ENCODE measurements at regions not wholly inside any gene's neighbourhood (a gene's known extent, or its start where the extent isn't known, plus 50 kb on each side); places are given as distances from the start of the nearest gene placed in this dataset.

- Histone ChIP-seq H3K14ac (replicated peaks; ENCODE audit: low read depth, low read length) (no peak overlapping the region), H4K91ac (ENCODE audit: insufficient read depth, low read depth, low read length) (no peak overlapping the region), H2BK120ac (ENCODE audit: low read depth, low read length) (no peak overlapping the region), H3K27me3 (ENCODE audit: control insufficient read depth, insufficient read depth, low read length) (no peaks in the 10 kb centered on the region), H3K9me3 (ENCODE audit: control insufficient read depth, insufficient read depth, low read length) (no peaks in the 10 kb centered on the region), H3K56ac (ENCODE audit: extremely low read depth, insufficient read depth, low read length) (no peak overlapping the region), H3K9ac (ENCODE audit: low read depth, low read length) (no peak overlapping the region), H4K8ac (ENCODE audit: low read depth in 2 of 2, low read length in 2 of 2) (no peak overlapping the region), H3K18ac (ENCODE audit: low read depth, low read length) (no peak overlapping the region), H2AFZ (replicated peaks; ENCODE audit: low read length, poor library complexity) (no peak overlapping the region), H3K4ac (ENCODE audit: low read depth, low read length) (no peak overlapping the region), H3K4me1 (ENCODE audit: control insufficient read depth, insufficient read depth, low read length) (no peaks in the 10 kb centered on the region), H3K27ac (ENCODE audit: insufficient read depth, low read length) (no peak overlapping the region), H2BK20ac (ENCODE audit: low read depth, low read length) (no peak overlapping the region), H2BK15ac (ENCODE audit: low read depth, low read length) (no peak overlapping the region), H3K4me3 (ENCODE audit: insufficient read depth, low read depth, low read length) (no peak overlapping the region), H3K23ac (ENCODE audit: low read depth, low read length) (no peak overlapping the region), H3K4me2 (ENCODE audit: low read depth, low read length) (no peak overlapping the region), H4K20me1 (ENCODE audit: insufficient read depth, low read length) (no peaks in the 10 kb centered on the region), H2AK9ac (replicated peaks; ENCODE audit: low read depth, low read length, poor library complexity) (no peak overlapping the region), H4K5ac (ENCODE audit: low read depth, low read length) (no peak overlapping the region), H2AK5ac (ENCODE audit: low read depth, low read length) (no peak overlapping the region), H3K36me3 (ENCODE audit: control insufficient read depth, insufficient read depth, low read length) (no peaks in the 10 kb centered on the region), H2BK5ac (ENCODE audit: low read depth, low read length, poor library complexity, severe bottlenecking) (no peak overlapping the region), H3K79me1 (ENCODE audit: low read depth in 1 of 2, low read length in 2 of 2) (no peaks in the 10 kb centered on the region), H3K9me1 (ENCODE audit: insufficient read depth, low read length) (no peaks in the 10 kb centered on the region)
- intact Hi-C loops (cut with micrococcal nuclease) (no loop called here), in situ Hi-C loops (cut with MboI; ENCODE audit: low sequenced_read_pairs) (no loop called here), dilution Hi-C loops (cut with HindIII; ENCODE audit: low sequenced_read_pairs, unreplicated experiment) (no loop called here)
- TF ChIP-seq RAD21 (IDR thresholded peaks at IDR 0.05; ENCODE audit: low read length) (no peak), MAZ (IDR thresholded peaks at IDR 0.05; ENCODE audit: borderline replicate concordance, low read depth, low read length) (no peak), CTCF (conservative IDR thresholded peaks at IDR 0.05; ENCODE audit: low read depth, low read length) (no peak), USF2 (IDR thresholded peaks at IDR 0.05; ENCODE audit: low read depth, low read length) (no peak), CHD1 (IDR thresholded peaks at IDR 0.05; ENCODE audit: low read depth, low read length) (no peak), MXI1 (IDR thresholded peaks at IDR 0.05; ENCODE audit: borderline replicate concordance, low read depth, low read length) (no peak), SMC3 (IDR thresholded peaks at IDR 0.05; ENCODE audit: low read depth, low read length) (no peak), ELK1 (IDR thresholded peaks at IDR 0.05; ENCODE audit: borderline replicate concordance, low read depth, low read length) (no peak), POLR2A (IDR thresholded peaks at IDR 0.05; ENCODE audit: low read depth, low read length) (no peak), RFX5 (IDR thresholded peaks at IDR 0.05; ENCODE audit: low read depth, low read length) (no peak), RCOR1 (IDR thresholded peaks at IDR 0.05; ENCODE audit: insufficient replicate concordance, low read length) (no peak), FOS (IDR thresholded peaks at IDR 0.05; ENCODE audit: low read depth, low read length) (no peak), BHLHE40 (IDR thresholded peaks at IDR 0.05; ENCODE audit: low read depth, low read length) (no peak), MAFK (IDR thresholded peaks at IDR 0.05; ENCODE audit: low read depth, low read length) (no peak), CEBPB (IDR thresholded peaks at IDR 0.05; ENCODE audit: low read depth, low read length) (no peak), NFE2L2 (IDR thresholded peaks at IDR 0.05; ENCODE audit: low read depth, low read length) (no peak)
- BruUV-seq (replicated peaks), result no TSS peak
- no peak for DNase-seq
- POLR2A ChIA-PET (ENCODE audit: unreplicated experiment), result no interaction called here
- no peak for ATAC-seq (ENCODE audit: low read depth)
- CTCF ChIA-PET, result interaction anchor here (0.7 kb wide), 1 partner anchor 94 kb away, joined by 3 read pairs; no protein-coding TSS in a partner anchor
- no CpG with 5 or more reads among the region's 2 CpGs for WGBS, 2 experiments (ENCODE audit: extremely low coverage in 2 of 2, insufficient read length in 1 of 2)
Observed at GRCh38 chr2:23146011-23146410, 239.0 kb upstream of the KLHL29 start.

Data from IMR-90 (cell line).